ENCODE measurements at regions not wholly inside any gene's neighbourhood (a gene's known extent, or its start where the extent isn't known, plus 50 kb on each side); places are given as distances from the start of the nearest gene placed in this dataset.
A peak's percentile ranks its signal among the peaks of the same experiment; 100 is the strongest.

GRCh38 chr15:38618242-38618955, 53.8 kb upstream of the RASGRP1 start:
- H3K4me2 ChIP-seq (ENCODE audit: low read depth, low read length) = no peak overlapping the region
- no peaks in the 10 kb centered on the region for H3K9me3 ChIP-seq (ENCODE audit: low read length)
- no peak overlapping the region for H3K4me3 ChIP-seq (replicated peaks in 1 of 3; ENCODE audit: insufficient read depth in 1 of 3, low read depth in 2 of 3, low read length in 3 of 3)
- no peak for ATAC-seq
- TF ChIP-seq PCBP1 (IDR thresholded peaks at IDR 0.05; ENCODE audit: borderline replicate concordance, low read depth, low read length) (no peak), MAFK (conservative IDR thresholded peaks at IDR 0.05 in 1 of 2, IDR thresholded peaks at IDR 0.05 in 1 of 2; ENCODE audit: low read length in 2 of 2) (peak; percentile 78 to 81), KMT2A (CRISPR knock-in tag; IDR thresholded peaks at IDR 0.05) (no peak), ZBTB46 (CRISPR knock-in tag; IDR thresholded peaks at IDR 0.05; ENCODE audit: borderline replicate concordance) (no peak), MAFF (IDR thresholded peaks at IDR 0.05; ENCODE audit: low read depth, low read length) (peak; percentile 68)
- H3K79me2 ChIP-seq (ENCODE audit: insufficient read depth, low read length) = no peaks in the 10 kb centered on the region
- POLR2A ChIA-PET = no interaction called here
- H3K4me1 ChIP-seq (ENCODE audit: insufficient read depth, low read length) = no peaks in the 10 kb centered on the region
- H3K27me3 ChIP-seq (ENCODE audit: control insufficient read depth in 1 of 2, insufficient read depth in 2 of 2, low read length in 2 of 2) = peaks cover under 1 to 14% of the 10 kb centered on the region in 2 experiments; a peak in 2 of 5 replicates
- DNase-seq (ENCODE audit: low spot score) = no peak
- WGBS (ENCODE audit: low lambda C conversion rate) = 4% methylated on average over 4 of the region's 4 CpGs
- H4K20me1 ChIP-seq (ENCODE audit: insufficient read depth, low read length) = no peaks in the 10 kb centered on the region
- no TSS peak for BruUV-seq (replicated peaks)
- no peaks in the 10 kb centered on the region for H3K36me3 ChIP-seq (replicated peaks in 1 of 2; ENCODE audit: control insufficient read depth in 1 of 2, insufficient read depth in 2 of 2, low read length in 2 of 2)
- FAIRE-seq = no peak
- H3K9ac ChIP-seq (ENCODE audit: insufficient read depth, low read depth, low read length) = no peak overlapping the region
- CTCF ChIA-PET (ENCODE audit: low intra/inter-chr PET ratio, low total read pairs) = no interaction called here
- H2AFZ ChIP-seq (ENCODE audit: low read length) = no peak overlapping the region
- no peak overlapping the region for H3K27ac ChIP-seq (ENCODE audit: extremely low read length, insufficient read depth, low read length)
- in situ Hi-C loops (cut with HindIII; ENCODE audit: extremely low pct_ligation_motif_present, low pct_unique_long_range_greater_than_20kb) (no loop called here), intact Hi-C loops (cut with micrococcal nuclease; ENCODE audit: unreplicated experiment) (no loop called here)

GRCh38 chr15:38620098-38620497, 55.5 kb upstream of the RASGRP1 start:
- no peaks in the 10 kb centered on the region for H3K36me3 ChIP-seq (replicated peaks in 1 of 2; ENCODE audit: control insufficient read depth in 1 of 2, insufficient read depth in 2 of 2, low read length in 2 of 2)
- H2AFZ ChIP-seq (ENCODE audit: low read length) = no peak overlapping the region
- CTCF ChIA-PET (ENCODE audit: low intra/inter-chr PET ratio, low total read pairs) = no interaction called here
- DNase-seq (ENCODE audit: low spot score) = no peak
- no peaks in the 10 kb centered on the region for H3K79me2 ChIP-seq (ENCODE audit: insufficient read depth, low read length)
- WGBS (ENCODE audit: low lambda C conversion rate) = 3% methylated on average over 2 of the region's 2 CpGs
- H3K9ac ChIP-seq (ENCODE audit: insufficient read depth, low read depth, low read length) = no peak overlapping the region
- H3K27me3 ChIP-seq (ENCODE audit: control insufficient read depth in 1 of 2, insufficient read depth in 2 of 2, low read length in 2 of 2) = peaks cover 0 to 7% of the 10 kb centered on the region in 2 experiments; a peak in 2 of 5 replicates
- H3K4me1 ChIP-seq (ENCODE audit: insufficient read depth, low read length) = no peaks in the 10 kb centered on the region
- H3K9me3 ChIP-seq (ENCODE audit: low read length) = no peaks in the 10 kb centered on the region
- no peaks in the 10 kb centered on the region for H4K20me1 ChIP-seq (ENCODE audit: insufficient read depth, low read length)
- no peak for FAIRE-seq
- intact Hi-C loops (cut with micrococcal nuclease; ENCODE audit: unreplicated experiment) (no loop called here), in situ Hi-C loops (cut with HindIII; ENCODE audit: extremely low pct_ligation_motif_present, low pct_unique_long_range_greater_than_20kb) (no loop called here)
- H3K4me2 ChIP-seq (ENCODE audit: low read depth, low read length) = no peak overlapping the region
- BruUV-seq (replicated peaks) = no TSS peak
- H3K4me3 ChIP-seq (replicated peaks in 1 of 3; ENCODE audit: insufficient read depth in 1 of 3, low read depth in 2 of 3, low read length in 3 of 3) = no peak overlapping the region
- ATAC-seq = no peak
- no peak overlapping the region for H3K27ac ChIP-seq (ENCODE audit: extremely low read length, insufficient read depth, low read length)
- POLR2A ChIA-PET = no interaction called here
- TF ChIP-seq MBD4 (IDR thresholded peaks at IDR 0.05; ENCODE audit: borderline replicate concordance, low read length) = no peak
- TF ChIP-seq ZNF276 (CRISPR knock-in tag; IDR thresholded peaks at IDR 0.05; ENCODE audit: low read depth) = no peak
- TF ChIP-seq SMAD9 (CRISPR knock-in tag; IDR thresholded peaks at IDR 0.05) = no peak
- TF ChIP-seq, protein P1, sequence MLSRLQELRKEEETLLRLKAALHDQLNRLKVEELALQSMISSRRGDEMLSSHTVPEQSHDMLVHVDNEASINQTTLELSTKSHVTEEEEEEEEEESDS (CRISPR knock-in tag; IDR thresholded peaks at IDR 0.05; ENCODE audit: borderline replicate concordance) = no peak
- TF ChIP-seq ZNF33A (CRISPR knock-in tag; IDR thresholded peaks at IDR 0.05; ENCODE audit: borderline replicate concordance) = no peak
- no peak for TF ChIP-seq ZKSCAN5 (CRISPR knock-in tag; IDR thresholded peaks at IDR 0.05)
- no peak for TF ChIP-seq ATF4 (CRISPR knock-in tag; IDR thresholded peaks at IDR 0.05)
